BJ (cell line): ENCODE measurements at regions not wholly inside any gene's neighbourhood (a gene's known extent, or its start where the extent isn't known, plus 50 kb on each side); places are given as distances from the start of the nearest gene placed in this dataset.

Experiments
- CTCF ChIA-PET: fragments of 350-600 bp; formaldehyde crosslinking; extraction: SDS; loops from one replicate; lab custom pipeline; 2021; ENCODE audit warnings: antibody characterized with exemption, inconsistent platforms; lab: Yijun Ruan, JAX
- POLR2A ChIA-PET: fragments of 300-600 bp; sonication (Branson Sonifier 250); formaldehyde crosslinking; extraction: SDS; loops from one replicate; lab custom pipeline; 2021; ENCODE audit warnings: antibody characterized with exemption; lab: Charles Lee
- DNase-seq: peaks from one replicate; pipeline ENCODE4 v3.0.0-alpha.2; 2011; ENCODE audit warnings: low read depth
- H3K27me3 ChIP-seq: 2 replicates; pipeline ENCODE4 v1.6.0; 2011; ENCODE audit warnings: low read length; ENCODE audit not compliant: control insufficient read depth, insufficient read depth
- H3K36me3 ChIP-seq: 2 replicates; pipeline ENCODE4 v1.5.1; 2011; ENCODE audit warnings: low read length; ENCODE audit not compliant: control insufficient read depth, insufficient read depth
- H3K4me3 ChIP-seq: 2 replicates; pipeline ENCODE4 v1.5.1; 2011; ENCODE audit warnings: low read depth, mild to moderate bottlenecking, control low read depth, low read length
- TF ChIP-seq, protein P1 (sequence below): IDR thresholded peaks from 2 replicates; pipeline ENCODE4 v1.5.1; 2011; ENCODE audit warnings: low read depth, mild to moderate bottlenecking, control low read depth, inconsistent platforms, low read length, moderate library complexity; ENCODE audit not compliant: insufficient read depth

DNA sequence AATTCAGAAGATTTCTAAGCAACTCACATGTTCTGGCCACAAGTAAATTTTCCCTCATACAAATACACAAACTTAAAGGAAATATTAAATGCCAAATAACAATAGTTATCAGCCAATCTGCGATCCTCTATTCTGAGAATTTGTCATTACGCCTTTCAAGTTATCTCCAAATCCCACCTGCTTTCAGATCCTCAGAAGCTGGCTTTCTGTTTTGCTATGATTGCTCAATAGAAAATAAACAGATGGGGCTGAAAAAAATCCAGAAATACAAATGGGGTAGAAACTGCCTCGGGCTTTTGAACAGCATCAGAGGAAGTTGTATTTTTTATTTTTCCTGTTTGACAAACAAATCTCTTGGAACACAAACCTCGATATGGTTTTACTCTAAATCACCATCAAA is 74.0 kb upstream of the CNTN4 start:
- DNase-seq, result no peak
- Histone ChIP-seq H3K4me3 (no peak overlapping the region), H3K36me3 (no peaks in the 10 kb centered on the region), H3K27me3 (no peaks in the 10 kb centered on the region)
- ChIA-PET CTCF (no interaction called here), POLR2A (no interaction called here)
- TF ChIP-seq, protein P1, sequence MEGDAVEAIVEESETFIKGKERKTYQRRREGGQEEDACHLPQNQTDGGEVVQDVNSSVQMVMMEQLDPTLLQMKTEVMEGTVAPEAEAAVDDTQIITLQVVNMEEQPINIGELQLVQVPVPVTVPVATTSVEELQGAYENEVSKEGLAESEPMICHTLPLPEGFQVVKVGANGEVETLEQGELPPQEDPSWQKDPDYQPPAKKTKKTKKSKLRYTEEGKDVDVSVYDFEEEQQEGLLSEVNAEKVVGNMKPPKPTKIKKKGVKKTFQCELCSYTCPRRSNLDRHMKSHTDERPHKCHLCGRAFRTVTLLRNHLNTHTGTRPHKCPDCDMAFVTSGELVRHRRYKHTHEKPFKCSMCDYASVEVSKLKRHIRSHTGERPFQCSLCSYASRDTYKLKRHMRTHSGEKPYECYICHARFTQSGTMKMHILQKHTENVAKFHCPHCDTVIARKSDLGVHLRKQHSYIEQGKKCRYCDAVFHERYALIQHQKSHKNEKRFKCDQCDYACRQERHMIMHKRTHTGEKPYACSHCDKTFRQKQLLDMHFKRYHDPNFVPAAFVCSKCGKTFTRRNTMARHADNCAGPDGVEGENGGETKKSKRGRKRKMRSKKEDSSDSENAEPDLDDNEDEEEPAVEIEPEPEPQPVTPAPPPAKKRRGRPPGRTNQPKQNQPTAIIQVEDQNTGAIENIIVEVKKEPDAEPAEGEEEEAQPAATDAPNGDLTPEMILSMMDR, result no peak

DNA sequence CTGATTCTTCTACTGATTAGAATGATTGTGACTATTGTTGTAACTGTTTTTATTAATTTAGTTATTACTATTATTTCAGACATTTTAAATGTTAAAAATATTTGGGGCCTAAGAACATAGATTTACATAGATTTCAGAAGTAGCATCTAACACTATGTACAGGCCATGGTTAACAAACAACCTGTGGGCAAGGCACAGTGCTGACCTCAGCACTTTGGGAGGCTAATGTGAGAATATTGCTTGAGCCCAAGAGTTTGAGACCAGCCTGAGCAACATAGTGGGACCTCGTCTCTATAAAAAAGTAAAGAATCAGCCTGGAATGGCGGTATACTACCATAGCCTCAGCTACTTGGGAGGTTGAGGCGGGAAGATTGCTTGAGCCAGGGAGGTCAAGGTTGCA is 69.1 kb upstream of the CNTN4 start:
- TF ChIP-seq, protein P1, result no peak
- ChIA-PET CTCF (no interaction called here), POLR2A (no interaction called here)
- Histone ChIP-seq H3K4me3 (no peak overlapping the region), H3K36me3 (no peaks in the 10 kb centered on the region), H3K27me3 (no peaks in the 10 kb centered on the region)
- no peak for DNase-seq

DNA sequence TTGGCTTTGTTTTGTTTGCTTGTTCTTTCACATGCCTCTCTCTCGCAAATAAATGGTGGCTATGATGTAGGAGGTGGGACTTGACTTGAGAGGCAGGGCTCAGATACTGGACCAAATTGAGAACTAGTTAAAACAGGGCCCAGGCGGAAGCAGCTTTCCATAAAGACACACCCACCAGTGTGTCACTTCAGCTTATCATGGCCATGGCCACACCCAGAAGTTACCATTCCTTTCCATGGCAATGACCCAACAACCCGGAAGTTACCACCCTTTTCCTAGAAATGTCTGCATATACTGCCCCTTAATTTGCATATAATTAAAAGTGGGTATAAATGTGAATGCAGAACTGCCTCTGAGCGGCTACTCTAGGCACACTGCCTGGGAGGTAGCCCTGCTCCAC is 62.6 kb upstream of the CNTN4 start:
- ChIA-PET CTCF (no interaction called here), POLR2A (no interaction called here)
- TF ChIP-seq, protein P1, result no peak
- no peak for DNase-seq
- Histone ChIP-seq H3K36me3 (no peaks in the 10 kb centered on the region), H3K27me3 (no peaks in the 10 kb centered on the region), H3K4me3 (no peak overlapping the region)

DNA sequence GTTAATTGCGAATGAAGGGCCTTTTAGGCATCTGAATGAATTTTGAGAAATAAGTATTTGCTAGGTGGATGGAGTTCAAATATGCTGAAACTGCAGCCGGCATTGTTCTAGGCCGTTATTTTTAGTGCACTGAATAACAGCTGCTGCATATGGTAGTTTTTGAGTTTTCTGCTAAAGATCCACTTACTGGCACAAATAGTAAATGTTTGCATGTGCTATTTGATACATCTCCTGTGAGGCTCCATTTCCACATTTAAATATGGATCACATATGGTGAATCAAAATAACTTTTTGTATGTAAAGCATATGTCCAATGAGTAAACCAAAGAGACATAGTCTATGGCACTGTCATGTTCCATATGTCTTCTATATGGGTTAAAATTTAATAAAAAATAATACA is 56.7 kb upstream of the CNTN4 start:
- ChIA-PET CTCF (no interaction called here), POLR2A (no interaction called here)

More for the DNA sequence above, 56.7 kb upstream of the CNTN4 start:
- DNase-seq, result no peak
- Histone ChIP-seq H3K27me3 (no peaks in the 10 kb centered on the region), H3K36me3 (no peaks in the 10 kb centered on the region), H3K4me3 (no peak overlapping the region)
- TF ChIP-seq, protein P1, result no peak
